ENCODE measurements at regions not wholly inside any gene's neighbourhood (a gene's known extent, or its start where the extent isn't known, plus 50 kb on each side); places are given as distances from the start of the nearest gene placed in this dataset.

DNA sequence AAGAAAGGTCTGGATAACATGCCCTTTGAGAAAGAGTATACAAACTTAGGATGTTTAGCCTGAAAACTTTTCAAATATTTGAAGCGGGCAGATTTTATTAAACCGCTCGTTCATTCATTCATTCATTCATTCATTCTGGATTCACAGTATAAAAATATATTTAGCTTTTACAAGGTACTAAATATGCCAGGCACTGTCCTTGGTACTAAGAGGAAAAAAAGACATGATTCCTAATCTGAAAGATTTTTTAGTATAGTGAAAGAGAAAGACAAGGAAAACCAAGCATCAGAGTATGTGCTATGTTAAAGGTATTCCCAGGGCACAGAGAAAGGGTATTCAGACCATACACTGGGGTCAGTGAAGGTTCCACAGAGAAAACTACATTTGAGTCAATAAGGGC, 299.7 kb downstream of the BCAT1 start:
- TF ChIP-seq, protein P1, sequence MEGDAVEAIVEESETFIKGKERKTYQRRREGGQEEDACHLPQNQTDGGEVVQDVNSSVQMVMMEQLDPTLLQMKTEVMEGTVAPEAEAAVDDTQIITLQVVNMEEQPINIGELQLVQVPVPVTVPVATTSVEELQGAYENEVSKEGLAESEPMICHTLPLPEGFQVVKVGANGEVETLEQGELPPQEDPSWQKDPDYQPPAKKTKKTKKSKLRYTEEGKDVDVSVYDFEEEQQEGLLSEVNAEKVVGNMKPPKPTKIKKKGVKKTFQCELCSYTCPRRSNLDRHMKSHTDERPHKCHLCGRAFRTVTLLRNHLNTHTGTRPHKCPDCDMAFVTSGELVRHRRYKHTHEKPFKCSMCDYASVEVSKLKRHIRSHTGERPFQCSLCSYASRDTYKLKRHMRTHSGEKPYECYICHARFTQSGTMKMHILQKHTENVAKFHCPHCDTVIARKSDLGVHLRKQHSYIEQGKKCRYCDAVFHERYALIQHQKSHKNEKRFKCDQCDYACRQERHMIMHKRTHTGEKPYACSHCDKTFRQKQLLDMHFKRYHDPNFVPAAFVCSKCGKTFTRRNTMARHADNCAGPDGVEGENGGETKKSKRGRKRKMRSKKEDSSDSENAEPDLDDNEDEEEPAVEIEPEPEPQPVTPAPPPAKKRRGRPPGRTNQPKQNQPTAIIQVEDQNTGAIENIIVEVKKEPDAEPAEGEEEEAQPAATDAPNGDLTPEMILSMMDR (conservative IDR thresholded peaks at IDR 0.05) = no peak
- H3K27ac ChIP-seq = no peak overlapping the region

DNA sequence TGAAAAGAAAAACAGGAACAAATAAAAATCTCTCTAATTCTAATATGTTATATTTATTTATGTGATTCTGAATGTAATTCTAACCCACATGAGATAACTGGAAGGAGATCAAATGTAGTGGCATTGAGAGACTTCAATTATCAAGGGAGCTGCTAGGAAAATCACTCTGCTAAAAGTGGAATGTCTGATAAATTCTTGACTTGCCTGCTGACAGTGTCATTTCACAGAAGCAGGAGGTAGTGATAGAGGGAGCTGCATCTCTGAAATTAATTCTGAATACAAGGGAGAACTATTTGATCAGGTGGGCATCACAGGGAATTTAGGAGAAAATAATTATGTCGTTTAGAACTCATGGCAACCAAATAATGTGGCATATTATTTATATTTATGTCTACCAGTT, 303.6 kb downstream of the BCAT1 start:
- TF ChIP-seq, protein P1 (conservative IDR thresholded peaks at IDR 0.05) = no peak
- H3K27ac ChIP-seq = no peak overlapping the region

DNA sequence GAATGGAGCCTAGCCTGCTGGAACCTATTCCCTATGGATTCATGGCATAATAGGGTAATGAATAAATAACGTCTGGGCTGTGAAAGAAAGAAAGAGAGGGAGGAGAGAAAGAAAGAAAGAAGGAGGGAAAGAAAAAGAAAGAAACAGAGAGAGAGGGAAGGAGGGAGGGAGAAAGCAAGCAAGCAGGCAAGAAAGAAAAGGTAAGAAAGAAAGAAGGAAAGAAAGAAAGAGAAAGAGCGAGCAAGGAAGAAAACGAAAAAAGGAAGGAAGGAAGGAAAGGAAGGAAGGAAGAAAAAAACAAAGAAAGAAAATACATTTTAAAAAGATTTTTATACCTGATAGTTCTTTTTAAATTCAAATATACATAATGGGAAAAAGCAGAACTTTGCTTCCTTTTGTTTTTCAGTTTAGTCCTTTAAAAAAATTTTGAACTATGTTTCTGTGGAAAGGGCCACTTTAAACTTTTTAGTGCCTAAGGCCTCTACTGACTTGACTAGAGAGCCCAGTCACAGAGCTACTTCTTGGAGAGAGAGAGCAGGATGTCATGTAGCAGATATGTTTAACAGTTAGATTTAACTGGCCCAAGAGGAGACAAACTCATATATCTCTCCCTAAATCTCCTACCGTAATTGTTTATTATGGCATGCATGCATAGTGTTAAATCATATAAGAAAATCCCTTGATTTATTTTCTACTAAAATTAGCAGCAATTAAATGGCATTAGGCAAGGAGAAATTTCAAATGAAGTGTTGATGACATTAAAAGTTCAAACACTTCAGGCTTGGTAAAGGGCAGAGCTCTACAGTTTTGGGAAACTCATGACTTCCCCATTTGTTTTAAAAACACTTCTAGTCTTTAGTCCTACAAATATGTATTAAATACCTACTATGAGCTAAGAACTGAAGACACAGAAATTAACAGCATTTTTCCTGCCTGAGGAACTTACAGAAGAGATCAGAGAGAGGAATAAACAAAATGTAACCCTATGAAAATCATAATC, 305.5 kb downstream of the BCAT1 start:
- TF ChIP-seq, protein P1 (conservative IDR thresholded peaks at IDR 0.05) = no peak

DNA sequence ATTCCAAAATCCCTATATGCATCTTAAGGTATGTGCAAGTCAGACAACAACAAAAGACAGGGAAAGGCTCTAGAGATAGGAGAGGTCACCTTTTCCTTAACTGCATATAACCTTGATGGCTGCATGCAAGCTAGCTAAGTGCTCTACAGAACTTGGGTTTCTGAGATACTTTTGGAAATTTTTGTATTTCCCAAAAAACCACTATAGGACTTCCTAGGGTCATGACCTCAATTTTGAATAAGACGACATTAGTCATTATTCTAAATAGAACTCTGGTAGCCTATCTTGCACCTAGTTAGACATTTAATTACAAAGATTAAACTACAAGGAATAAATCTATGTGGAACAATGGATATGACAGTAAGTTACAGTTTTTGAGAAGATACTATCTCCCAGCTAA, 309.3 kb downstream of the BCAT1 start:
- TF ChIP-seq, protein P1 (conservative IDR thresholded peaks at IDR 0.05) = no peak
- no peak overlapping the region for H3K27ac ChIP-seq

More for the DNA sequence above, 305.5 kb downstream of the BCAT1 start:
- H3K27ac ChIP-seq = no peak overlapping the region

DNA sequence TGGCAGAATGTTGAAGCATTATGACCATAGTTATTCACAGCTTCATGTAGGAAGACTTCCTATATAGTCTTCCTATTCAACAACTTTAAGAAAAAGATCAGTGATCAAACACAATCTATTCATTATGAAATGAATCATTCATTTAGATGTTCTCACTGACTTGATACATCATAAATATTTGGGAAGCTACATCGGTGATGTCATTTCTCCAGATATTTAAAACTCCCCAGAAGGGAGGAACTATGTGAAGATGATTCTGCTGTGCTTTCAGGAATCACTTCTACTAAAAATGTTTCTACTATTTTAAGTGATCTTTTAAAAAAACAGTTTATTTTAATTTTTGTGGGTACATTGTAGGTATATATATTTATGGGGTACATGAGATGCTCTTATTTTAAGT, 316.4 kb downstream of the BCAT1 start:
- no peak overlapping the region for H3K27ac ChIP-seq
- TF ChIP-seq, protein P1 (conservative IDR thresholded peaks at IDR 0.05) = no peak

DNA sequence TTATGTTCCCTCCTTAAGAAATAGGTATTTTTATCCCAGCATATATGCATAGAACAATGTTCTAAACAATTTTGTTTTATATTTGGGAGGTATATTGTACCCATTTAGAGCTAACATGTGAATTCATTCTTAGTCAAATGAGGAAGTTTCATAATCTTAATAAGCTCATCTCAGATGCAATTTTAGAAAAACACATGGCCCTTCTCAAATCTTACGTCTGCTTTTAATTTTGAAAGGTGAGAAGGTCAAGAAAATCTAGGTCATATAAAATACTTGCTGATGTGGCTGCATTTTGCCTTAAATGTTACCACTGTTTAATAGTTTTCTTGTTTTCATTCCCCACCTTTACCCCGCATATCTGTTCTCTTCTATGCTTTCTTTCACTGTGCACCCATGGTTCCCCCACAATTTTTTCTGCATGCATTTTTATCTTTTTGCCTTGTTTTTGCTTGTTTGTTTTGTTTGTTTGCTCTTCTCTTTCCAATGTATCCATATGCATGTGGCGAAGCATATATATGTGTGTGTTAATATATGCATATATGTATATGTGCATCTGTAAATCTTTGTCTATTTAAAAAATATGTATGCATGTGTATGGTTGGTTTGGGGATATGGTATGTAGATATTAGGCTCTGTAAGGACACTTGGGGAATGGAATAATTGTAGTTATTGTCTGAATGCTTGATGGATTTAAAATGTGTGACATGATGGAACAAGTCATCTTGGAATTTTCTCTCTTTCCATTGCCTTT, 317.1 kb downstream of the BCAT1 start:
- TF ChIP-seq, protein P1 (conservative IDR thresholded peaks at IDR 0.05) = no peak
- no peak overlapping the region for H3K27ac ChIP-seq

DNA sequence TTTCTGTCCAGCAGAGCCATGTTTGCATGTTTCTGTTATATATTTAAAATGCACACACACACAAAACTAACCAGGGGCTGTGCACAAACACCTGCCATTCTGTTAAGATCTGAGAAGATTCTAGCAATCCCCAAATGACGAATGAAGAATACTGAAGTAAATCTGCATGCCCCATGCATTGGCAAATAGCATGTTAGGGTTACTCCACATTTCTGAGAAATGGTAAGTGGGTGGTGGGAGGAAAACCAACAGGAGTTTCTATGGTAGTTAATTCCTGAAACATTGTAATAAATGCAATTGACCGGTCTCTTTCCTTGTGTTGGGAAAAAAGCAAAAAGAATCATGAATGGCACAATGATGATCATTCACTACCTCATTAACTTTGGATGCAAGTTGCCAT, 318.0 kb downstream of the BCAT1 start:
- no peak overlapping the region for H3K27ac ChIP-seq
- TF ChIP-seq, protein P1 (conservative IDR thresholded peaks at IDR 0.05) = no peak

Measured in VCaP (cell line).